ENCODE measurements at regions not wholly inside any gene's neighbourhood (a gene's known extent, or its start where the extent isn't known, plus 50 kb on each side); places are given as distances from the start of the nearest gene placed in this dataset.

- intact Hi-C loops (cut with DNase I, micrococcal nuclease): no loop called here
- Mint-ChIP-seq H3K4me3 (no peak overlapping the region), H3K27me3 (no peaks in the 10 kb centered on the region), H3K9me3 (peaks cover 4% of the 10 kb centered on the region), H3K4me1 (ENCODE audit: low read depth) (no peaks in the 10 kb centered on the region), H3K27ac (no peak overlapping the region), H3K36me3 (ENCODE audit: low read depth) (no peaks in the 10 kb centered on the region)
- ChIA-PET CTCF (no interaction called here), POLR2A (no interaction called here)
- Histone ChIP-seq H3K36me3 (ENCODE audit: insufficient read depth, low read length) (no peaks in the 10 kb centered on the region), H3K4me1 (ENCODE audit: insufficient read depth, low read length) (no peaks in the 10 kb centered on the region), H3K4me3 (ENCODE audit: low read length) (no peak overlapping the region), H3K27ac (ENCODE audit: low read depth in 1 of 2, low read length in 2 of 2) (no peak overlapping the region), H3K27me3 (ENCODE audit: control insufficient read depth in 1 of 2, insufficient read depth in 2 of 2, low read length in 2 of 2) (no peaks in the 10 kb centered on the region), H3K9me3 (ENCODE audit: control insufficient read depth in 1 of 2, insufficient read depth in 1 of 2, low read length in 2 of 2) (peaks cover 0 to 5% of the 10 kb centered on the region in 2 experiments)
- ATAC-seq (ENCODE audit: poor library complexity): no peak
- TF ChIP-seq CTCF (IDR thresholded peaks at IDR 0.05): no peak
- DNase-seq: no peak
Measured at GRCh38 chr21:22892740-22893139, 1894.5 kb downstream of the NCAM2 start.

GRCh38 chr21:22898051-22898665, 1899.9 kb downstream of the NCAM2 start:
- no peaks in the 10 kb centered on the region for H3K36me3 Mint-ChIP-seq (ENCODE audit: low read depth)
- Histone ChIP-seq H3K4me3 (ENCODE audit: low read length) (no peak overlapping the region), H3K36me3 (ENCODE audit: insufficient read depth, low read length) (no peaks in the 10 kb centered on the region), H3K9me3 (ENCODE audit: control insufficient read depth in 1 of 2, insufficient read depth in 1 of 2, low read length in 2 of 2) (peaks cover 0 to 8% of the 10 kb centered on the region in 2 experiments), H3K4me1 (ENCODE audit: insufficient read depth, low read length) (no peaks in the 10 kb centered on the region), H3K27ac (ENCODE audit: low read depth in 1 of 2, low read length in 2 of 2) (no peak overlapping the region), H3K27me3 (ENCODE audit: control insufficient read depth in 1 of 2, insufficient read depth in 2 of 2, low read length in 2 of 2) (no peaks in the 10 kb centered on the region)
- intact Hi-C loops (cut with DNase I, micrococcal nuclease): no loop called here
- no peaks in the 10 kb centered on the region for H3K27me3 Mint-ChIP-seq
- peaks cover 10% of the 10 kb centered on the region for H3K9me3 Mint-ChIP-seq
- ChIA-PET POLR2A (no interaction called here), CTCF (no interaction called here)
- ATAC-seq (ENCODE audit: poor library complexity) (no peak), DNase-seq (no peak)
- no peak for TF ChIP-seq CTCF (IDR thresholded peaks at IDR 0.05)
- H3K4me1 Mint-ChIP-seq (ENCODE audit: low read depth): no peaks in the 10 kb centered on the region
- no peak overlapping the region for H3K27ac Mint-ChIP-seq
- H3K4me3 Mint-ChIP-seq: no peak overlapping the region

GRCh38 chr21:22900490-22900889, 1902.3 kb downstream of the NCAM2 start:
- Mint-ChIP-seq H3K4me3 (no peak overlapping the region), H3K4me1 (ENCODE audit: low read depth) (no peaks in the 10 kb centered on the region), H3K27me3 (no peaks in the 10 kb centered on the region), H3K9me3 (peaks cover 7% of the 10 kb centered on the region), H3K27ac (no peak overlapping the region), H3K36me3 (ENCODE audit: low read depth) (no peaks in the 10 kb centered on the region)
- DNase-seq (no peak), ATAC-seq (ENCODE audit: poor library complexity) (no peak)
- H3K36me3 ChIP-seq (ENCODE audit: insufficient read depth, low read length): no peaks in the 10 kb centered on the region
- intact Hi-C loops (cut with DNase I, micrococcal nuclease): no loop called here
- H3K27me3 ChIP-seq (ENCODE audit: control insufficient read depth in 1 of 2, insufficient read depth in 2 of 2, low read length in 2 of 2): no peaks in the 10 kb centered on the region
- POLR2A ChIA-PET: no interaction called here
- CTCF ChIA-PET: no interaction called here
- peaks cover 0 to 8% of the 10 kb centered on the region in 2 experiments for H3K9me3 ChIP-seq (ENCODE audit: control insufficient read depth in 1 of 2, insufficient read depth in 1 of 2, low read length in 2 of 2)
- H3K4me1 ChIP-seq (ENCODE audit: insufficient read depth, low read length): no peaks in the 10 kb centered on the region
- no peak overlapping the region for H3K4me3 ChIP-seq (ENCODE audit: low read length)
- H3K27ac ChIP-seq (ENCODE audit: low read depth in 1 of 2, low read length in 2 of 2): no peak overlapping the region
- no peak for TF ChIP-seq CTCF (IDR thresholded peaks at IDR 0.05)

Data from CD4-positive, alpha-beta T cell (primary cell).